Activated CD4-positive, alpha-beta T cell treated with anti-CD3 and anti-CD28 coated beads for 1 hour (primary cell): ENCODE measurements at regions not wholly inside any gene's neighbourhood (a gene's known extent, or its start where the extent isn't known, plus 50 kb on each side); places are given as distances from the start of the nearest gene placed in this dataset.
"Not testable (repeated sequence)": the region's sequence is repeated elsewhere in the genome, so short reads cannot be mapped to it uniquely, and the experiment has no call there.

ENCODE experiments used
- DNase-seq: peaks from one replicate; pipeline ENCODE4 v3.0.0-alpha.2; 2020

- DNase-seq: no peak
These were observed 351.3 kb upstream of the KITLG start for GRCh38 chr12:88931598-88931997.

GRCh38 chr12:88925454-88925853 lies 345.2 kb upstream of the KITLG start:
- no peak for DNase-seq

GRCh38 chr12:88924162-88924561 lies 343.9 kb upstream of the KITLG start:
- DNase-seq: no peak

GRCh38 chr12:88923631-88924030 lies 343.4 kb upstream of the KITLG start:
- DNase-seq: no peak

- DNase-seq: no peak
These were observed 342.5 kb upstream of the KITLG start for GRCh38 chr12:88922816-88923215.

GRCh38 chr12:88921890-88922532 lies 341.7 kb upstream of the KITLG start:
- DNase-seq: no peak

GRCh38 chr12:88921434-88921833 lies 341.2 kb upstream of the KITLG start:
- DNase-seq: no peak

GRCh38 chr12:88918161-88918560 lies 337.9 kb upstream of the KITLG start:
- DNase-seq: no peak

- no peak for DNase-seq
These were observed 334.7 kb upstream of the KITLG start for GRCh38 chr12:88914967-88915366.

GRCh38 chr12:88909510-88909909 lies 329.2 kb upstream of the KITLG start:
- DNase-seq: no peak

GRCh38 chr12:88908345-88908744 lies 328.1 kb upstream of the KITLG start:
- no peak for DNase-seq

GRCh38 chr12:88904705-88905104 lies 324.4 kb upstream of the KITLG start:
- DNase-seq: no peak

- DNase-seq: no peak
These were observed 323.1 kb upstream of the KITLG start for GRCh38 chr12:88903333-88903732.

GRCh38 chr12:88897723-88898122 lies 317.5 kb upstream of the KITLG start:
- no peak for DNase-seq

GRCh38 chr12:88896958-88897357 lies 316.7 kb upstream of the KITLG start:
- DNase-seq: no peak

GRCh38 chr12:88895634-88896033 lies 315.4 kb upstream of the KITLG start:
- DNase-seq: no peak

- DNase-seq: no peak
These were observed 313.5 kb upstream of the KITLG start for GRCh38 chr12:88893801-88894200.

- DNase-seq: not testable (repeated sequence)
These were observed 311.2 kb upstream of the KITLG start for GRCh38 chr12:88891434-88891833.

GRCh38 chr12:88889326-88890110 lies 309.2 kb upstream of the KITLG start:
- DNase-seq: no peak

GRCh38 chr12:88884600-88884999 lies 304.3 kb upstream of the KITLG start:
- DNase-seq: no peak

- DNase-seq: no peak
These were observed 302.4 kb upstream of the KITLG start for GRCh38 chr12:88882662-88883061.

GRCh38 chr12:88880051-88880450 lies 299.8 kb upstream of the KITLG start:
- no peak for DNase-seq

- no peak for DNase-seq
These were observed 298.0 kb upstream of the KITLG start for GRCh38 chr12:88878295-88878694.

- no peak for DNase-seq
These were observed 296.6 kb upstream of the KITLG start for GRCh38 chr12:88876857-88877256.
